ENCODE measurements at regions not wholly inside any gene's neighbourhood (a gene's known extent, or its start where the extent isn't known, plus 50 kb on each side); places are given as distances from the start of the nearest gene placed in this dataset.

DNA sequence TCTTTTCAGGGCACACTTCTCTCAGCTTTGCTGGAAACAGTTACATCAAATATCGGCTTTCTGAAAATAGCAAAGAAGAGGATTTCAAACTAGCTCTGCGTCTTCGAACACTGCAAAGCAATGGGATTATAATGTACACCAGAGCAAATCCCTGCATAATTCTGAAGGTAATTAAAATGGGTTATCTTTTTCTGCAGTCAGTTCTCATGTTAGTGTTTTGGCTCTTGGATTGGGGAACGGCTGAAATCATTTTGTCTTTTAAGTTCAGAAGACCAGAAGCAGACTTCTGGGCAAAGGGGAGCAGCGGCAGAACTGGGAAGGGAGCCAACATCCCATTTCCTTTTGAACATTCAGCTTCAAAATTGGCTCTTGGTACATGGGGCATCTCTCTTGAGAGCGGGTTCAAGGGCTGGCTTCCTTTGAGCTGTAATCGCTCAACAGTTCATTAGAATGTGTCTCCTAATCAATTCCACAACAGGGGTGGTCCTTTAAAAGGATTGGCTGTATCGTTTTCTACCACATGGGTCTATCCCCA lies 110.2 kb upstream of the MTNR1B start:
- Histone ChIP-seq H3K27ac (no peak overlapping the region), H3K4me3 (no peak overlapping the region), H3K27me3 (no peaks in the 10 kb centered on the region), H3K36me3 (no peaks in the 10 kb centered on the region), H3K9me3 (no peaks in the 10 kb centered on the region), H3K4me1 (peaks cover 0 to 32% (median 7%) of the 10 kb centered on the region in 4 donors)
- WGBS, 2 donors (ENCODE audit: low coverage in 1 of 2) = 43 to 67% methylated on average over 5 to 8 of the region's 8 CpGs
- in situ Hi-C loops (cut with MboI; ENCODE audit: low pct_ligation_motif_present in 1 of 4, low pct_unique_long_range_greater_than_20kb in 1 of 4, low sequenced_read_pairs in 3 of 4) (no loop called here), intact Hi-C loops (cut with DNase I; ENCODE audit: low total_unique reads) (no loop called here)
- TF ChIP-seq POLR2AphosphoS5 (IDR thresholded peaks at IDR 0.05) = no peak
- no peak for TF ChIP-seq POLR2A (IDR thresholded peaks at IDR 0.05)
- TF ChIP-seq EP300 (IDR thresholded peaks at IDR 0.05; ENCODE audit: low read depth) = no peak
- TF ChIP-seq, protein P1, sequence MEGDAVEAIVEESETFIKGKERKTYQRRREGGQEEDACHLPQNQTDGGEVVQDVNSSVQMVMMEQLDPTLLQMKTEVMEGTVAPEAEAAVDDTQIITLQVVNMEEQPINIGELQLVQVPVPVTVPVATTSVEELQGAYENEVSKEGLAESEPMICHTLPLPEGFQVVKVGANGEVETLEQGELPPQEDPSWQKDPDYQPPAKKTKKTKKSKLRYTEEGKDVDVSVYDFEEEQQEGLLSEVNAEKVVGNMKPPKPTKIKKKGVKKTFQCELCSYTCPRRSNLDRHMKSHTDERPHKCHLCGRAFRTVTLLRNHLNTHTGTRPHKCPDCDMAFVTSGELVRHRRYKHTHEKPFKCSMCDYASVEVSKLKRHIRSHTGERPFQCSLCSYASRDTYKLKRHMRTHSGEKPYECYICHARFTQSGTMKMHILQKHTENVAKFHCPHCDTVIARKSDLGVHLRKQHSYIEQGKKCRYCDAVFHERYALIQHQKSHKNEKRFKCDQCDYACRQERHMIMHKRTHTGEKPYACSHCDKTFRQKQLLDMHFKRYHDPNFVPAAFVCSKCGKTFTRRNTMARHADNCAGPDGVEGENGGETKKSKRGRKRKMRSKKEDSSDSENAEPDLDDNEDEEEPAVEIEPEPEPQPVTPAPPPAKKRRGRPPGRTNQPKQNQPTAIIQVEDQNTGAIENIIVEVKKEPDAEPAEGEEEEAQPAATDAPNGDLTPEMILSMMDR (IDR thresholded peaks at IDR 0.05) = no peak
- no peak for DNase-seq

DNA sequence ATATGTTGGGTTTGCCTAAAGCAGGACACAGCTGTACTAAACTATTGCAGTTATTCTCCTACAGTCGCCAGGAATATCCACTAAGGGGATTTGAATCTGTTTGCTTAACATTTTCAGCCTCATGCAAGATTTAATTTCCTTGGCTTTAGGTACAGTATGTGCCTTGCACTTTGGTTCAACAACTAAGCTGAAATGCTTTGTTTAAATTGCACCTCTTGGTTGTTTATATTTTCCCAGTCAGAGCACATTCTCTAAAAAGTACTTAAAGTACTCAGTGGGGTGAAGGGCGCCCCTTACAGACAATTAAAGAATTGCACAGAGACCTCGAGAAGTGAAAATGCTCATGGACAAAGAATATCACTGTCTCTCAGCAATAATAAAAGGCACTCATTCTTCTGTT lies 107.8 kb upstream of the MTNR1B start:
- WGBS, 2 donors (ENCODE audit: low coverage in 1 of 2) = 55 to 62% methylated on average over 2 to 3 of the region's 3 CpGs
- in situ Hi-C loops (cut with MboI; ENCODE audit: low pct_ligation_motif_present in 1 of 4, low pct_unique_long_range_greater_than_20kb in 1 of 4, low sequenced_read_pairs in 3 of 4) (no loop called here), intact Hi-C loops (cut with DNase I; ENCODE audit: low total_unique reads) (no loop called here)
- peaks cover 0 to 20% (median 0%) of the 10 kb centered on the region in 4 donors for H3K4me1 ChIP-seq
- no peak for DNase-seq
- H3K9me3 ChIP-seq = no peaks in the 10 kb centered on the region
- H3K27ac ChIP-seq = no peak overlapping the region
- H3K36me3 ChIP-seq = no peaks in the 10 kb centered on the region
- H3K4me3 ChIP-seq = no peak overlapping the region
- TF ChIP-seq, protein P1 (IDR thresholded peaks at IDR 0.05) = no peak
- TF ChIP-seq POLR2A (IDR thresholded peaks at IDR 0.05) (no peak), EP300 (IDR thresholded peaks at IDR 0.05; ENCODE audit: low read depth) (no peak), POLR2AphosphoS5 (IDR thresholded peaks at IDR 0.05) (no peak)
- H3K27me3 ChIP-seq = no peaks in the 10 kb centered on the region

DNA sequence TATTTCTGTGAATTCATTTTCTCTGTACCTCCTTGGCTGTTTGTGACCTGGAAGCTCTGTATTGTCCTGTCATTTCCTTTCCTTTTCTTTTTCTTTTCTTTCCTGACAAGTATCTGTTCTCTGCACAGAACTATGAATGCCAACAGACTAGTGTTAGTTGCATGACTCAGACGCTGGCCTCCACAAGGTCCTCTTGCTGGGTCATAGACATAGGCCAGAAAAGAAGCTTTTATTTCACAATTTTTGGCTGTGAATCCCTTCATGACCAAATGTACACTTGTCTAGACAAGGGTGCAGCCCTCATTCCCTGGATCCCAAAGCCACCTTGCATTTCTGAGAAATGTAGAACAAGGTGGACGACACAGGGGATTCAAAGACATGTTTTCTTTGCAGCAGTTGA lies 104.1 kb upstream of the MTNR1B start:
- Histone ChIP-seq H3K27ac (no peak overlapping the region), H3K4me3 (no peak overlapping the region), H3K9me3 (no peaks in the 10 kb centered on the region), H3K27me3 (no peaks in the 10 kb centered on the region), H3K36me3 (no peaks in the 10 kb centered on the region), H3K4me1 (peaks cover 0 to 26% (median 2%) of the 10 kb centered on the region in 4 donors)
- 74 to 80% methylated on average over 1 to 2 of the region's 2 CpGs for WGBS, 2 donors (ENCODE audit: low coverage in 1 of 2)
- TF ChIP-seq, protein P1 (IDR thresholded peaks at IDR 0.05) = no peak
- no peak for TF ChIP-seq EP300 (IDR thresholded peaks at IDR 0.05; ENCODE audit: low read depth)
- in situ Hi-C loops (cut with MboI; ENCODE audit: low pct_ligation_motif_present in 1 of 4, low pct_unique_long_range_greater_than_20kb in 1 of 4, low sequenced_read_pairs in 3 of 4) = no loop called here
- intact Hi-C loops (cut with DNase I; ENCODE audit: low total_unique reads) = no loop called here
- DNase-seq = no peak

DNA sequence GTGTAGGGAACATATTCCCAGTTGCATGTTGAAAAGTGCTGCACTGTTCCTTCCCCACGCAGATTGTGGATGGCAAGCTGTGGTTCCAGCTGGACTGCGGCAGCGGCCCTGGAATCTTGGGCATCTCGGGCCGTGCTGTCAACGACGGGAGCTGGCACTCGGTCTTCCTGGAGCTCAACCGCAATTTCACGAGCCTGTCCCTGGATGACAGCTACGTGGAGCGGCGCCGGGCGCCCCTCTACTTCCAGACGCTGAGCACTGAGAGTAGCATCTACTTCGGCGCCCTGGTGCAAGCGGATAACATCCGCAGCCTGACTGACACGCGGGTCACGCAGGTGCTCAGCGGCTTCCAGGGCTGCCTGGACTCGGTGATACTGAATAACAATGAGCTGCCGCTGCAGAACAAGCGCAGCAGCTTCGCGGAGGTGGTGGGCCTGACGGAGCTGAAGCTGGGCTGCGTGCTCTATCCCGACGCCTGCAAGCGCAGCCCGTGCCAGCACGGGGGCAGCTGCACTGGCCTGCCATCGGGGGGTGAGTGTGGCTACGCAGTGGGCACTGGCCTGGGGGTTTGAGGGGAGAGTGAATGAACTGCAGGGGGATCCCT lies 102.7 kb upstream of the MTNR1B start:
- no peaks in the 10 kb centered on the region for H3K27me3 ChIP-seq
- WGBS, 2 donors (ENCODE audit: low coverage in 1 of 2) = 90% methylated on average over 28 of the region's 38 CpGs; no CpG with 5 or more reads in 1 of the 2 donors
- H3K27ac ChIP-seq = no peak overlapping the region
- no peak overlapping the region for H3K4me3 ChIP-seq
- intact Hi-C loops (cut with DNase I; ENCODE audit: low total_unique reads) (no loop called here), in situ Hi-C loops (cut with MboI; ENCODE audit: low pct_ligation_motif_present in 1 of 4, low pct_unique_long_range_greater_than_20kb in 1 of 4, low sequenced_read_pairs in 3 of 4) (no loop called here)
- H3K9me3 ChIP-seq = no peaks in the 10 kb centered on the region
- H3K4me1 ChIP-seq = peaks cover 0 to 16% (median 2%) of the 10 kb centered on the region in 4 donors
- no peak for DNase-seq
- H3K36me3 ChIP-seq = no peaks in the 10 kb centered on the region
- TF ChIP-seq POLR2A (IDR thresholded peaks at IDR 0.05) = no peak
- no peak for TF ChIP-seq EP300 (IDR thresholded peaks at IDR 0.05; ENCODE audit: low read depth)
- TF ChIP-seq, protein P1 (IDR thresholded peaks at IDR 0.05) = no peak
- TF ChIP-seq POLR2AphosphoS5 (IDR thresholded peaks at IDR 0.05) = no peak

Data from transverse colon (tissue), 4 donors.